GM23338 (cell line): ENCODE measurements at regions not wholly inside any gene's neighbourhood (a gene's known extent, or its start where the extent isn't known, plus 50 kb on each side); places are given as distances from the start of the nearest gene placed in this dataset.

Experiments
- ATAC-seq: fragments of 200-7000 bp; cut with Tn5 transposase; 3 replicates; pipeline ENCODE4 v1.9.1; 2020
- DNase-seq: peaks from one replicate; pipeline ENCODE4 v3.0.0-alpha.2; 2015; ENCODE audit warnings: low spot score
- H2AFZ ChIP-seq: fragments of 200-600 bp; sonication (generic); 2 replicates; pipeline ENCODE4 v1.8.0; 2016; ENCODE audit warnings: antibody characterized with exemption, mild to moderate bottlenecking, moderate library complexity
- H3F3A ChIP-seq: fragments of 200-600 bp; sonication (generic); replicated peaks from 2 replicates; pipeline ENCODE4 v1.8.0; 2017; ENCODE audit warnings: antibody characterized with exemption, mixed run types, low read depth
- H3K27ac ChIP-seq: fragments of 200-600 bp; sonication (generic); 2 replicates; pipeline ENCODE4 v1.6.1; 2016; ENCODE audit warnings: low read depth
- H3K27me3 ChIP-seq: fragments of 200-600 bp; sonication (generic); 2 replicates; pipeline ENCODE4 v1.8.0; 2016; ENCODE audit warnings: mild to moderate bottlenecking, mixed run types, moderate library complexity; ENCODE audit not compliant: insufficient read depth
- H3K36me3 ChIP-seq: fragments of 200-600 bp; sonication (generic); 2 replicates; pipeline ENCODE4 v1.8.0; 2016; ENCODE audit warnings: mild to moderate bottlenecking; ENCODE audit not compliant: insufficient read depth
- H3K4me1 ChIP-seq: fragments of 200-600 bp; sonication (generic); 2 replicates; pipeline ENCODE4 v1.8.0; 2016; ENCODE audit warnings: mild to moderate bottlenecking, moderate library complexity; ENCODE audit not compliant: insufficient read depth
- H3K4me2 ChIP-seq: fragments of 200-600 bp; sonication (generic); 2 replicates; pipeline ENCODE4 v1.7.1; 2017; ENCODE audit warnings: mixed run types
- H3K4me3 ChIP-seq: fragments of 200-600 bp; sonication (generic); 2 replicates; pipeline ENCODE4 v1.6.1; 2016; ENCODE audit warnings: mixed run types
- H3K79me2 ChIP-seq: fragments of 200-600 bp; sonication (generic); replicated peaks from 2 replicates; pipeline ENCODE4 v1.8.0; 2017; ENCODE audit warnings: mild to moderate bottlenecking; ENCODE audit not compliant: insufficient read depth
- H3K9me2 ChIP-seq: fragments of 200-600 bp; sonication (generic); 2 replicates; pipeline ENCODE4 v1.8.0; 2017; ENCODE audit not compliant: insufficient read depth
- H4K20me1 ChIP-seq: fragments of 200-600 bp; sonication (generic); replicated peaks from 2 replicates; pipeline ENCODE4 v1.8.0; 2017; ENCODE audit warnings: mild to moderate bottlenecking; ENCODE audit not compliant: insufficient read depth
- H3K27ac Mint-ChIP-seq: 2 replicates; pipeline ENCODE4 v1.8.0; 2020; ENCODE audit warnings: inconsistent platforms, mild to moderate bottlenecking, moderate library complexity, mixed read lengths
- H3K27me3 Mint-ChIP-seq: 3 replicates; pipeline ENCODE4 v1.8.0; 2022; ENCODE audit warnings: low read depth, mild to moderate bottlenecking, moderate library complexity, mixed read lengths, inconsistent platforms; ENCODE audit not compliant: insufficient read depth, poor library complexity
- H3K36me3 Mint-ChIP-seq: 3 replicates; pipeline ENCODE4 v1.8.0; 2021; ENCODE audit warnings: low read depth, mild to moderate bottlenecking, inconsistent platforms, moderate library complexity, mixed read lengths
- H3K4me1 Mint-ChIP-seq: 3 replicates; pipeline ENCODE4 v1.8.0; 2020; ENCODE audit warnings: mild to moderate bottlenecking, inconsistent platforms, mixed read lengths
- H3K4me3 Mint-ChIP-seq: 3 replicates; pipeline ENCODE4 v1.8.0; 2021; ENCODE audit warnings: moderate library complexity, mild to moderate bottlenecking, inconsistent platforms, mixed read lengths
- H3K9me3 Mint-ChIP-seq: 3 replicates; pipeline ENCODE4 v1.8.0; 2020; ENCODE audit warnings: moderate library complexity, mild to moderate bottlenecking, inconsistent platforms, mixed read lengths
- CREB1 ChIP-seq: fragments of 250-450 bp; sonication (Bioruptor Pico); IDR thresholded peaks from 2 replicates; pipeline ENCODE4 v1.5.0; 2020; ENCODE audit warnings: low read depth, mild to moderate bottlenecking, moderate library complexity
- ETS1 ChIP-seq: IDR thresholded peaks from 2 replicates; pipeline ENCODE4 v1.6.1; 2016; ENCODE audit warnings: antibody characterized with exemption
- EZH2 ChIP-seq: fragments of 200-600 bp; sonication (generic); IDR thresholded peaks from one replicate; pipeline ENCODE4 v1.8.0; 2017; ENCODE audit warnings: antibody characterized with exemption, mild to moderate bottlenecking, low read depth; ENCODE audit not compliant: unreplicated experiment
- EZH2phosphoT487 ChIP-seq: fragments of 200-600 bp; sonication (generic); IDR thresholded peaks from one replicate; pipeline ENCODE4 v1.8.1; 2018; ENCODE audit warnings: antibody characterized with exemption; ENCODE audit not compliant: unreplicated experiment
- JUNB ChIP-seq: IDR thresholded peaks from one replicate; pipeline ENCODE4 v1.6.1; 2016; ENCODE audit warnings: antibody characterized with exemption; ENCODE audit not compliant: unreplicated experiment
- NANOG ChIP-seq: IDR thresholded peaks from 2 replicates; pipeline ENCODE4 v1.6.1; 2016; ENCODE audit warnings: antibody characterized with exemption, borderline replicate concordance
- POLR2AphosphoS5 ChIP-seq: IDR thresholded peaks from 2 replicates; pipeline ENCODE4 v1.6.1; 2016; ENCODE audit warnings: antibody characterized with exemption, low read depth
- REST ChIP-seq: IDR thresholded peaks from one replicate; pipeline ENCODE4 v1.6.1; 2018; ENCODE audit warnings: antibody characterized with exemption; ENCODE audit not compliant: unreplicated experiment
- STAT1 ChIP-seq: IDR thresholded peaks from one replicate; pipeline ENCODE4 v1.6.1; 2016; ENCODE audit warnings: antibody characterized with exemption; ENCODE audit not compliant: unreplicated experiment
- ZNF114 ChIP-seq: fragments of 250-450 bp; sonication (Bioruptor Pico); IDR thresholded peaks from 2 replicates; pipeline ENCODE4 v1.5.0; 2020; ENCODE audit warnings: mild to moderate bottlenecking, moderate library complexity
- ZNF331 ChIP-seq: fragments of 250-450 bp; sonication (Bioruptor Pico); IDR thresholded peaks from 2 replicates; pipeline ENCODE4 v1.5.0; 2020; ENCODE audit warnings: low read depth, mild to moderate bottlenecking, moderate library complexity
- ZNF462 ChIP-seq: fragments of 250-450 bp; sonication (Bioruptor Pico); IDR thresholded peaks from 2 replicates; pipeline ENCODE4 v1.5.0; 2020; ENCODE audit warnings: mild to moderate bottlenecking, moderate library complexity
- TF ChIP-seq, protein P1 (sequence below), 2 experiments: fragments of 200-600 bp in 1 of 2; sonication (generic) in 1 of 2; conservative IDR thresholded peaks; 2 replicates each; pipeline versions ENCODE4 v1.5.1 to v1.6.1; 2016 to 2017; ENCODE audit warnings: antibody characterized with exemption in 2 of 2, low read depth in 2 of 2, mild to moderate bottlenecking in 2 of 2, moderate library complexity in 1 of 2

DNA sequence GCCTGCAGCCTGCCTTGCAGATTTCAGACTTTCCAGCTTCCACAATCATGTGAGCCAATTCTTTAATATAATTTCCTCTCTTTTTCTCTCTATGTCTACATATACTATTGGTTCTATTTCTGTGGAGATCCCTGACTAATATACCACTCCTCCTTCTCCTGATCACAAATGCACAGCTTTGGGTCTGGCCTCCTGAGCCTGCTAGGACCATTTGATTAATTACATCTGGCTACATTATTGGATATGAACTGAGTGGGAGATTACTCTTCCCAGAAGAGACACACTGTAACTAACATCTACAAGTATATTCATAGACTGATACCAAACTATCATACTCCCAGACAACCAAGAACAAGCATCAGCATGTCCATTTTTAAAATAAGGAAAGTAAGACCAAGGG, 188.9 kb upstream of the LMCD1 start:
- Histone ChIP-seq H3K4me2 (no peak overlapping the region), H3K4me1 (peaks cover 10% of the 10 kb centered on the region; the same call in 1 of the 2 replicates), H3K27ac (no peak overlapping the region), H2AFZ (no peak overlapping the region), H3F3A (no peaks in the 10 kb centered on the region), H3K27me3 (no peaks in the 10 kb centered on the region), H3K4me3 (no peak overlapping the region), H3K79me2 (no peaks in the 10 kb centered on the region), H4K20me1 (no peaks in the 10 kb centered on the region), H3K36me3 (no peaks in the 10 kb centered on the region; the same call in 1 of the 2 replicates), H3K9me2 (peaks cover 10% of the 10 kb centered on the region; the same call in 1 of the 2 replicates)
- H3K9me3 Mint-ChIP-seq: peaks cover 12% of the 10 kb centered on the region
- ATAC-seq (no peak), DNase-seq (no peak)
- peaks cover 14% of the 10 kb centered on the region for H3K4me1 Mint-ChIP-seq
- peaks cover 5% of the 10 kb centered on the region; the same call in 2 of the 3 replicates for H3K36me3 Mint-ChIP-seq
- H3K27me3 Mint-ChIP-seq: peaks cover 8% of the 10 kb centered on the region
- H3K4me3 Mint-ChIP-seq: no peak overlapping the region
- TF ChIP-seq EZH2phosphoT487 (no peak), STAT1 (no peak), NANOG (no peak), ZNF331 (no peak), EZH2 (no peak), ZNF114 (no peak), JUNB (no peak), ZNF462 (CRISPR knock-in tag) (no peak), POLR2AphosphoS5 (no peak), ETS1 (no peak), REST (no peak), CREB1 (no peak)
- TF ChIP-seq, protein P1, sequence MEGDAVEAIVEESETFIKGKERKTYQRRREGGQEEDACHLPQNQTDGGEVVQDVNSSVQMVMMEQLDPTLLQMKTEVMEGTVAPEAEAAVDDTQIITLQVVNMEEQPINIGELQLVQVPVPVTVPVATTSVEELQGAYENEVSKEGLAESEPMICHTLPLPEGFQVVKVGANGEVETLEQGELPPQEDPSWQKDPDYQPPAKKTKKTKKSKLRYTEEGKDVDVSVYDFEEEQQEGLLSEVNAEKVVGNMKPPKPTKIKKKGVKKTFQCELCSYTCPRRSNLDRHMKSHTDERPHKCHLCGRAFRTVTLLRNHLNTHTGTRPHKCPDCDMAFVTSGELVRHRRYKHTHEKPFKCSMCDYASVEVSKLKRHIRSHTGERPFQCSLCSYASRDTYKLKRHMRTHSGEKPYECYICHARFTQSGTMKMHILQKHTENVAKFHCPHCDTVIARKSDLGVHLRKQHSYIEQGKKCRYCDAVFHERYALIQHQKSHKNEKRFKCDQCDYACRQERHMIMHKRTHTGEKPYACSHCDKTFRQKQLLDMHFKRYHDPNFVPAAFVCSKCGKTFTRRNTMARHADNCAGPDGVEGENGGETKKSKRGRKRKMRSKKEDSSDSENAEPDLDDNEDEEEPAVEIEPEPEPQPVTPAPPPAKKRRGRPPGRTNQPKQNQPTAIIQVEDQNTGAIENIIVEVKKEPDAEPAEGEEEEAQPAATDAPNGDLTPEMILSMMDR (conservative IDR thresholded peaks at IDR 0.05; ENCODE audit: low read depth in 2 of 2): no peak
- no peak overlapping the region for H3K27ac Mint-ChIP-seq
